Breast epithelium (tissue), 3 donors: ENCODE measurements at regions not wholly inside any gene's neighbourhood (a gene's known extent, or its start where the extent isn't known, plus 50 kb on each side); places are given as distances from the start of the nearest gene placed in this dataset.

Experiments
- POLR2AphosphoS5 ChIP-seq, 3 donors: sonication (generic); formaldehyde crosslinking; IDR thresholded peaks; one replicate each; pipeline ENCODE4 v1.6.1; 2017; ENCODE audit warnings: antibody characterized with exemption in 3 of 3
- TF ChIP-seq, protein P1 (sequence below), 3 donors: fragments of 450-650 bp; IDR thresholded peaks; one replicate each; pipeline ENCODE4 v1.5.1; 2016 to 2017; ENCODE audit warnings: antibody characterized with exemption in 3 of 3, mild to moderate bottlenecking in 3 of 3, moderate library complexity in 3 of 3

DNA sequence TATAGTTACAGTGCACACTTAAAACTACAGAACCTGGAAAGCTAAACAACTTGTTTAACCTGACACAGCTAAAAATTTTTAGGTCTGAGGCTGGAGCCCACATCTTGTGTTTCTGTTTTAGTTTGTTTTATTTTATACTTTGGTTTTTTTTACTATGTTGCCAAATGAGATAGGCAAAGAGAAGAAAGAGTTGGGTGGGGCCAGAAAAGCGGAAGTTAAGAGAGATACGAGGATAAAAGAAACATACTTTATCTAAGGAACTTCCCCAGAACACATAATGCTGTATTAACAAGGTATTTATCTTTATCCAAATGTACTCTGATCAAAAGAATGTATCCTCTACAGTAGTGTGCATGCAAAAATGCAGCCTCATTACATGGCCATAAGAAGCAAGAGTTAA is 1145.7 kb downstream of the EPHA3 start:
- TF ChIP-seq, protein P1, sequence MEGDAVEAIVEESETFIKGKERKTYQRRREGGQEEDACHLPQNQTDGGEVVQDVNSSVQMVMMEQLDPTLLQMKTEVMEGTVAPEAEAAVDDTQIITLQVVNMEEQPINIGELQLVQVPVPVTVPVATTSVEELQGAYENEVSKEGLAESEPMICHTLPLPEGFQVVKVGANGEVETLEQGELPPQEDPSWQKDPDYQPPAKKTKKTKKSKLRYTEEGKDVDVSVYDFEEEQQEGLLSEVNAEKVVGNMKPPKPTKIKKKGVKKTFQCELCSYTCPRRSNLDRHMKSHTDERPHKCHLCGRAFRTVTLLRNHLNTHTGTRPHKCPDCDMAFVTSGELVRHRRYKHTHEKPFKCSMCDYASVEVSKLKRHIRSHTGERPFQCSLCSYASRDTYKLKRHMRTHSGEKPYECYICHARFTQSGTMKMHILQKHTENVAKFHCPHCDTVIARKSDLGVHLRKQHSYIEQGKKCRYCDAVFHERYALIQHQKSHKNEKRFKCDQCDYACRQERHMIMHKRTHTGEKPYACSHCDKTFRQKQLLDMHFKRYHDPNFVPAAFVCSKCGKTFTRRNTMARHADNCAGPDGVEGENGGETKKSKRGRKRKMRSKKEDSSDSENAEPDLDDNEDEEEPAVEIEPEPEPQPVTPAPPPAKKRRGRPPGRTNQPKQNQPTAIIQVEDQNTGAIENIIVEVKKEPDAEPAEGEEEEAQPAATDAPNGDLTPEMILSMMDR (IDR thresholded peaks at IDR 0.05): no peak
- no peak for TF ChIP-seq POLR2AphosphoS5 (IDR thresholded peaks at IDR 0.05)
